NOMO-1 treated with dmso at 0.1 percent for 144 hours (cell line): ENCODE measurements at regions not wholly inside any gene's neighbourhood (a gene's known extent, or its start where the extent isn't known, plus 50 kb on each side); places are given as distances from the start of the nearest gene placed in this dataset.

Experiments
- DNase-seq: peaks from one replicate; lab custom pipeline; 2025; ENCODE audit not compliant: unreplicated experiment; lab: John Stamatoyannopoulos, UW

GRCh38 chr3:161555320-161555719 lies 58.7 kb downstream of the OTOL1 start:
- DNase-seq, result no peak

- no peak for DNase-seq
Measured at GRCh38 chr3:161556533-161556932, 59.9 kb downstream of the OTOL1 start.

- DNase-seq, result no peak
Measured at GRCh38 chr3:161556941-161557340, 60.3 kb downstream of the OTOL1 start.

DNA sequence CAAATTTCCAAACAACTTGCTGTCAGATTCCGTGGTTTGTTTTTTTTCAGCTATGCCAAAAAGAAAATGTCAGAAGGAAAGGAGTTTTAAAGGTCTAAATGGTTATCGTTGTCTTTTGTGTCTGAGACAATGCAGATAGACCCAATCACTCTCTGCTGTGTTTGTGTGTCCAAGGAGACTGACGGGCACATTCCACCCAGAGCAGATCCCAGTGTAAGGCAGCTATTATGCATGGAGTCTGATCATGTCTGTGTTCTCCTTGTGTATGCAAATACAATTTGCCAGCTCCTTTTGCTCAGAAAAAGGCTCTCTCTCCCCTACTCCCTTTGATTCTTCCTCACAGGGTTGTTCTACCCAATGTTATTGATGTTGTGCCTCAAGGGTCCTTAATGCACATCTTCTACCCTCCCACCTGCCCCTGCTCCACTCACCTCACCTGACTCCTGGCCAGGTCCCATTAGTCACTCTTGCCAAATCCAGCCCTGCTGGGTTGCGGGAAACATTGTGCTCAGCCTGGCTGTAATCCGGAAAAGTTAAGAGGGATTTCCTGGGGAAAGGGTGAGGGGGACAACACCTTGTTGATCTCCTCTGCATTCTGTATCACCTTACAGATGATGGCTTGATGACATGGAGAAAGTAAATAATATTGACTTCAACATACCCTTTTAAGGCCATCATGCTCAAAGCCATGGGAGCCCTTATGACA lies 61.0 kb downstream of the OTOL1 start:
- no peak for DNase-seq

DNA sequence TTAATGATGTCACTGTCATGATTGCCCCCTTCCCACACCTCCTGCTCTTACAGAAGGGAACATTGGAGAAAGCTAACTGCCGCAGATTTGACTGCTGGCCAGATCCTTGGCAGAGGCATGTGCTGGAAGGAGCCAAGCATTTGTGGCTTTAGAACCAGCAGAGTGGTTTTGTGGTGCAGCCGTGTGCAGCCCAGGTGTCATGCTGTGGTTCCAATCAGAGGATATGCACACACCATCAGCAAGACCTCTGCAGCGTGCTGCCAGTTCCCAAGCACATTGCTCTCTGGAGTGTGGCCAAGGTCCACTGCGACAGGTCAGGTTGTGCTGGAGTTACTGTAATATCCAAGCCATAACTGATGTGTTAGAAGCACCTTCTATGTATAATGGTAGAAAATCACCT lies 61.6 kb downstream of the OTOL1 start:
- DNase-seq, result no peak

- DNase-seq, result peak; percentile 38
Measured at GRCh38 chr3:161559177-161559998, 62.8 kb downstream of the OTOL1 start.

DNA sequence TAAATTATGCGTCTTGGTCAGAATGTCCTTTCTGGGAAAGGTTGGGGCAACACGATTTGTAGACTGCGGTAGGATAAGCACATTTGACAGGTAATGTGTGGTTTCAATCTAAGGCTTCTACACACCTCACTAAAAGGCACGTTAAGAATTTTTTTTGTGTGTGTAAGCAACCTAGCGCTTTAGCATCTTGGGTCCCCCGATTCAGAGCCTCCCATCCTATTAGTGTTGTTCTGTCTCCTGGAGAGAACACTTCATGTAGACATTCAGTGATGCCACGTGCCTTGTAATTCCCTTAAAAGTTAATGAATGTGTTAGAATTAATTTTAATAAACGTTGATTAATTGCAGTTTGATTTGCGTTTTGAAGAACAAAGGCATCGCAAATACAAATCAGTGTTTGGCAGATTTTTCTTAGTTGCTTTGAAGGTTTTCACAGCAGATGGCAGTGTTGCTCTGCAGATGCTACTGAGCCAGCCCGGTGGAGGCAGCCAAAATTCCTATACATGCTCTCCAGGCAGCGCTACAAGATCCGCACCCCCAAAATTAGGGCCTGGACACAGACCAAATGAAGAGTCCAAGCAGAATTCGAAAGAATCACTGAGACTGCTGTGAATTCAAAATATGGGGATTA lies 63.5 kb downstream of the OTOL1 start:
- DNase-seq, result peak; percentile 5

GRCh38 chr3:161567577-161568361 lies 71.2 kb downstream of the OTOL1 start:
- no peak for DNase-seq

- DNase-seq, result no peak
Measured at GRCh38 chr3:161568671-161569070, 72.1 kb downstream of the OTOL1 start.

- DNase-seq, result no peak
Measured at GRCh38 chr3:161571951-161572350, 75.3 kb downstream of the OTOL1 start.

DNA sequence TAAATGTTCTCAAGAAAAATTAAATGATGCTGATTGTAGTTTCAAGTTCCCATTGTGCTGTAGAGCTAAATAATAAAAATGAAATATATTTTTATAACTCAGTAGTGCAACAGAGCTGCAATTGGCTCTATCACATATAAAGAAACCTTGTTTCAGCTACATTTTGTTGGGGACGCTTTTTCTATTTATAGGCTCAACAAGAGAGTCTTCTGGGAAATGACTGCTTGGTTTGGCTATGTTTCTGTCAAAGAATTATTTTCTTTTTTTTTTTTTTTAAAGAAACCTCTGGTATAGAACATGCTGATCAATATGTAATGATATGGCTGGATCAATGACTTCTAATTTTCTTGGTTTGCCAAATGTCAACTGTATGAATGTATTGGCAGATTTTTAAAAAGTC lies 76.5 kb downstream of the OTOL1 start:
- no peak for DNase-seq

GRCh38 chr3:161575901-161576300 lies 79.3 kb downstream of the OTOL1 start:
- no peak for DNase-seq

- DNase-seq, result no peak
Measured at GRCh38 chr3:161576311-161576710, 79.7 kb downstream of the OTOL1 start.

GRCh38 chr3:161576714-161577510 lies 80.3 kb downstream of the OTOL1 start:
- no peak for DNase-seq

- DNase-seq, result no peak
Measured at GRCh38 chr3:161577662-161578061, 81.1 kb downstream of the OTOL1 start.

GRCh38 chr3:161579395-161580126 lies 83.0 kb downstream of the OTOL1 start:
- DNase-seq, result no peak

DNA sequence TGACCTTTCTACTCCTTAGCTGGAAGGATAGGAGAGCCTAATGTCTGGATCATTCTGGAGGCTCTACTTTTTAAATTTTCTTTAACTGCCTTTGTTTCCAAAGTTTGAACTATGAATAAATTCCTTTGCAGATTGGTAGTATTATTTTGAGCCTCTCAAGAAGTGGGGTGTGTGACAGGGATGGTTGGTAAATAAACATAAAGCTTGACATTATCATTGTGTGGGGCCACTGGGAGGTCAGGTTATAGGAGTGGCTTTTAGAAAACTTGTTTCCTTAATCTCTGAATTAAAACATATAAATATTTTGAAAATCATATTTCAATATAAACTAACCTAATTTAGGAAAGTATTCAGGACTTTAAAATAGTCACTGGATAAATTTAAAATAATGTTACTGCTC lies 89.3 kb downstream of the OTOL1 start:
- no peak for DNase-seq

- no peak for DNase-seq
Measured at GRCh38 chr3:161586556-161587235, 90.1 kb downstream of the OTOL1 start.

GRCh38 chr3:161598639-161599038 lies 102.0 kb downstream of the OTOL1 start:
- DNase-seq, result no peak
